Sigmoid colon (tissue), 6 donors: ENCODE measurements at regions not wholly inside any gene's neighbourhood (a gene's known extent, or its start where the extent isn't known, plus 50 kb on each side); places are given as distances from the start of the nearest gene placed in this dataset.

Source experiments
- DNase-seq: peaks from one replicate; pipeline ENCODE4 v3.0.0-alpha.2; 2019
- H3K27ac ChIP-seq, 4 donors: fragments of 200-600 bp; sonication (generic); one replicate each; pipeline ENCODE4 v1.5.1; 2016 to 2019; ENCODE audit warnings: mild to moderate bottlenecking in 1 of 4
- H3K27me3 ChIP-seq, 3 donors: fragments of 200-600 bp; sonication (generic); one replicate each; pipeline ENCODE4 v1.5.1; 2019; ENCODE audit warnings: mild to moderate bottlenecking in 1 of 3
- H3K36me3 ChIP-seq, 4 donors: fragments of 200-600 bp; sonication (generic); one replicate each; pipeline ENCODE4 v1.5.1; 2016 to 2019
- H3K4me1 ChIP-seq, 4 donors: fragments of 200-600 bp; sonication (generic); one replicate each; pipeline ENCODE4 v1.5.1; 2017 to 2019
- H3K4me3 ChIP-seq, 4 donors: fragments of 200-600 bp; sonication (generic); one replicate each; pipeline ENCODE4 v1.5.1; 2017 to 2019; ENCODE audit warnings: mild to moderate bottlenecking in 2 of 4, moderate library complexity in 1 of 4
- H3K9me3 ChIP-seq, 4 donors: fragments of 200-600 bp in 3 of 4; sonication (generic) in 3 of 4; one replicate each; pipeline versions ENCODE4 v1.5.1 to v1.6.1; 2013 to 2019
- CTCF ChIP-seq, 4 experiments: fragments of 450-650 bp in 3 of 4; fragments of 200-600 bp in 1 of 4; IDR thresholded peaks; one replicate each; pipeline ENCODE4 v1.5.1; 2016 to 2019; ENCODE audit warnings: antibody characterized with exemption in 4 of 4, mild to moderate bottlenecking in 3 of 4, moderate library complexity in 2 of 4
- EP300 ChIP-seq, 4 donors: sonication (generic); formaldehyde crosslinking; IDR thresholded peaks; one replicate each; pipeline ENCODE4 v1.6.1; 2017; ENCODE audit warnings: antibody characterized with exemption in 4 of 4
- POLR2A ChIP-seq, 2 donors: fragments of 450-650 bp; IDR thresholded peaks; one replicate each; pipeline ENCODE4 v1.6.1; 2016; ENCODE audit warnings: antibody characterized with exemption in 2 of 2, mild to moderate bottlenecking in 2 of 2, moderate library complexity in 2 of 2
- POLR2AphosphoS5 ChIP-seq, 4 donors: sonication (generic); formaldehyde crosslinking; IDR thresholded peaks; one replicate each; pipeline ENCODE4 v1.6.1; 2017; ENCODE audit warnings: antibody characterized with exemption in 4 of 4
- WGBS, 2 donors: extraction: QIAGEN DNeasy Blood & Tissue Kit; methylation state at CpG; one replicate each; pipeline ENCODE4 v1.1.7; 2013; 5-methylcytosine and 5-hydroxymethylcytosine counted together
- intact Hi-C: fragments of 100-400 bp; cut with DNase I; formaldehyde crosslinking; loops from one replicate; pipeline ENCODE4 v1.15.1; 2023
- donor health status: healthy with polysubstance abuse.
- donor health status: healthy.

GRCh38 chr11:127304634-127305033, 304.1 kb upstream of the KIRREL3 start:
- DNase-seq, result no peak
- TF ChIP-seq EP300 (IDR thresholded peaks at IDR 0.05), result no peak
- TF ChIP-seq CTCF (IDR thresholded peaks at IDR 0.05), result no peak
- TF ChIP-seq POLR2AphosphoS5 (IDR thresholded peaks at IDR 0.05), result no peak
- no peak for TF ChIP-seq POLR2A (IDR thresholded peaks at IDR 0.05)
- Histone ChIP-seq H3K27me3 (no peaks in the 10 kb centered on the region), H3K9me3 (no peaks in the 10 kb centered on the region), H3K27ac (no peak overlapping the region), H3K4me3 (no peak overlapping the region), H3K4me1 (no peaks in the 10 kb centered on the region), H3K36me3 (no peaks in the 10 kb centered on the region)
- intact Hi-C loops, result no loop called here
- WGBS, 2 donors, result 85 to 90% methylated on average over 3 of the region's 3 CpGs

- H3K36me3 ChIP-seq, result no peaks in the 10 kb centered on the region
- 79 to 91% methylated on average over 4 to 5 of the region's 5 CpGs for WGBS, 2 donors
- peaks cover 0 to 7% (median 0%) of the 10 kb centered on the region in 4 donors for H3K9me3 ChIP-seq
- intact Hi-C loops, result no loop called here
- H3K27me3 ChIP-seq, result no peaks in the 10 kb centered on the region
- no peak overlapping the region for H3K4me3 ChIP-seq
- H3K4me1 ChIP-seq, result no peaks in the 10 kb centered on the region
- no peak overlapping the region for H3K27ac ChIP-seq
- TF ChIP-seq POLR2AphosphoS5 (IDR thresholded peaks at IDR 0.05) (no peak), EP300 (IDR thresholded peaks at IDR 0.05) (no peak), CTCF (IDR thresholded peaks at IDR 0.05) (no peak), POLR2A (IDR thresholded peaks at IDR 0.05) (no peak)
- no peak for DNase-seq
Measured at GRCh38 chr11:127288926-127289325, 288.4 kb upstream of the KIRREL3 start.

- intact Hi-C loops, result no loop called here
- H3K27me3 ChIP-seq, result no peaks in the 10 kb centered on the region
- H3K4me3 ChIP-seq, result no peak overlapping the region
- no peaks in the 10 kb centered on the region for H3K36me3 ChIP-seq
- no peak for TF ChIP-seq POLR2A (IDR thresholded peaks at IDR 0.05)
- no peak for TF ChIP-seq EP300 (IDR thresholded peaks at IDR 0.05)
- TF ChIP-seq CTCF (IDR thresholded peaks at IDR 0.05), result no peak
- no peak for TF ChIP-seq POLR2AphosphoS5 (IDR thresholded peaks at IDR 0.05)
- H3K4me1 ChIP-seq, result no peaks in the 10 kb centered on the region
- no peak overlapping the region for H3K27ac ChIP-seq
- no peaks in the 10 kb centered on the region for H3K9me3 ChIP-seq
- WGBS, 2 donors, result 90 to 95% methylated on average over 1 of the region's 1 CpG
- DNase-seq, result no peak
Measured at GRCh38 chr11:127281534-127281933, 281.0 kb upstream of the KIRREL3 start.

GRCh38 chr11:127275774-127276173, 275.2 kb upstream of the KIRREL3 start:
- Histone ChIP-seq H3K36me3 (no peaks in the 10 kb centered on the region), H3K9me3 (no peaks in the 10 kb centered on the region), H3K27me3 (no peaks in the 10 kb centered on the region), H3K27ac (no peak overlapping the region), H3K4me1 (no peaks in the 10 kb centered on the region), H3K4me3 (no peak overlapping the region)
- TF ChIP-seq CTCF (IDR thresholded peaks at IDR 0.05) (no peak), POLR2AphosphoS5 (IDR thresholded peaks at IDR 0.05) (no peak), EP300 (IDR thresholded peaks at IDR 0.05) (no peak), POLR2A (IDR thresholded peaks at IDR 0.05) (no peak)
- WGBS, 2 donors, result 16 to 23% methylated on average over 9 of the region's 9 CpGs
- no peak for DNase-seq
- intact Hi-C loops, result no loop called here

GRCh38 chr11:127274328-127274676, 273.7 kb upstream of the KIRREL3 start:
- 91 to 94% methylated on average over 1 of the region's 1 CpG for WGBS, 2 donors

More at GRCh38 chr11:127274328-127274676, 273.7 kb upstream of the KIRREL3 start:
- Histone ChIP-seq H3K27ac (no peak overlapping the region), H3K36me3 (no peaks in the 10 kb centered on the region), H3K4me1 (no peaks in the 10 kb centered on the region), H3K27me3 (no peaks in the 10 kb centered on the region), H3K9me3 (no peaks in the 10 kb centered on the region), H3K4me3 (no peak overlapping the region)
- intact Hi-C loops, result no loop called here
- DNase-seq, result no peak
- TF ChIP-seq CTCF (IDR thresholded peaks at IDR 0.05) (no peak), POLR2AphosphoS5 (IDR thresholded peaks at IDR 0.05) (no peak), POLR2A (IDR thresholded peaks at IDR 0.05) (no peak)
